PC-9 (cell line): ENCODE measurements at regions not wholly inside any gene's neighbourhood (a gene's known extent, or its start where the extent isn't known, plus 50 kb on each side); places are given as distances from the start of the nearest gene placed in this dataset.

ENCODE experiments used
- EZH2 ChIP-seq: fragments of 200-600 bp; sonication (generic); IDR thresholded peaks from 2 replicates; pipeline ENCODE4 v1.8.0; 2017; ENCODE audit warnings: antibody characterized with exemption, low read depth
- TF ChIP-seq, protein P1 (sequence below): fragments of 200-600 bp; sonication (generic); conservative IDR thresholded peaks from 2 replicates; pipeline ENCODE4 v1.6.1; 2017; ENCODE audit warnings: mixed run types, antibody characterized with exemption, mild to moderate bottlenecking, moderate library complexity

DNA sequence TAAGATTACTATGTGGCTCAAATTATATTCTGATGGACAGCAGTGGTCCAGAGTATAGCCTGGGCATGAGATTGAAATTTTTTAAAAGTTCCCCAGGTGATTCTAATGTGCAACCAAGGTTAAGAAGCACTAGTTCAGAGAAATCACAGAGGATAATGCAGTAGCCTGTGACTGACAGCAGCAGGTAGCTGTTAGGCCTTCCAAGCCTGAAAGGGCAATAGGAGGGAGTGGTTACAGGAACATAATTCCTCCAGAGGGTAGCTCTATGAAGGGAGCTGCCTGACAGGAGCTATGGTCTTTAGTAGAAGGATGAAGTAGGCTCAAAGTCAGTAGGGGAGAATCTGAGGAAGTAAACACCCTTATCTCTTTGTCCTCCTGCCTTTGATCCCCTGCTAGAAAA is 342.9 kb upstream of the PPP2R3A start:
- TF ChIP-seq, protein P1, sequence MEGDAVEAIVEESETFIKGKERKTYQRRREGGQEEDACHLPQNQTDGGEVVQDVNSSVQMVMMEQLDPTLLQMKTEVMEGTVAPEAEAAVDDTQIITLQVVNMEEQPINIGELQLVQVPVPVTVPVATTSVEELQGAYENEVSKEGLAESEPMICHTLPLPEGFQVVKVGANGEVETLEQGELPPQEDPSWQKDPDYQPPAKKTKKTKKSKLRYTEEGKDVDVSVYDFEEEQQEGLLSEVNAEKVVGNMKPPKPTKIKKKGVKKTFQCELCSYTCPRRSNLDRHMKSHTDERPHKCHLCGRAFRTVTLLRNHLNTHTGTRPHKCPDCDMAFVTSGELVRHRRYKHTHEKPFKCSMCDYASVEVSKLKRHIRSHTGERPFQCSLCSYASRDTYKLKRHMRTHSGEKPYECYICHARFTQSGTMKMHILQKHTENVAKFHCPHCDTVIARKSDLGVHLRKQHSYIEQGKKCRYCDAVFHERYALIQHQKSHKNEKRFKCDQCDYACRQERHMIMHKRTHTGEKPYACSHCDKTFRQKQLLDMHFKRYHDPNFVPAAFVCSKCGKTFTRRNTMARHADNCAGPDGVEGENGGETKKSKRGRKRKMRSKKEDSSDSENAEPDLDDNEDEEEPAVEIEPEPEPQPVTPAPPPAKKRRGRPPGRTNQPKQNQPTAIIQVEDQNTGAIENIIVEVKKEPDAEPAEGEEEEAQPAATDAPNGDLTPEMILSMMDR, result no peak
- TF ChIP-seq EZH2, result no peak
